Muscle layer of duodenum (tissue), 2 donors: ENCODE measurements at regions not wholly inside any gene's neighbourhood (a gene's known extent, or its start where the extent isn't known, plus 50 kb on each side); places are given as distances from the start of the nearest gene placed in this dataset.

ENCODE experiments used
- H3K27ac ChIP-seq: one replicate; pipeline ENCODE4 v1.7.0; 2013; ENCODE audit warnings: mild to moderate bottlenecking, low read length
- H3K27me3 ChIP-seq: one replicate; pipeline ENCODE4 v1.7.0; 2013; ENCODE audit warnings: low read depth, mild to moderate bottlenecking, control low read depth, low read length
- H3K36me3 ChIP-seq, 2 donors: one replicate each; pipeline ENCODE4 v1.7.0; 2013; ENCODE audit warnings: low read length in 2 of 2, control low read depth in 1 of 2, mild to moderate bottlenecking in 1 of 2; ENCODE audit not compliant: insufficient read depth in 2 of 2, control insufficient read depth in 1 of 2
- H3K4me1 ChIP-seq, 2 donors: one replicate each; pipeline ENCODE4 v1.7.0; 2013; ENCODE audit warnings: low read length in 2 of 2, mild to moderate bottlenecking in 2 of 2, control low read depth in 1 of 2, moderate library complexity in 1 of 2; ENCODE audit not compliant: insufficient read depth in 2 of 2, control insufficient read depth in 1 of 2
- H3K4me3 ChIP-seq, 2 donors: one replicate each; pipeline ENCODE4 v1.7.0; 2013; ENCODE audit warnings: low read length in 2 of 2, low read depth in 1 of 2, mild to moderate bottlenecking in 1 of 2
- H3K9me3 ChIP-seq, 2 donors: one replicate each; pipeline ENCODE4 v1.7.0; 2013; ENCODE audit warnings: low read length in 2 of 2, control low read depth in 1 of 2, mild to moderate bottlenecking in 1 of 2; ENCODE audit not compliant: control insufficient read depth in 1 of 2
- donor health status: healthy.

DNA sequence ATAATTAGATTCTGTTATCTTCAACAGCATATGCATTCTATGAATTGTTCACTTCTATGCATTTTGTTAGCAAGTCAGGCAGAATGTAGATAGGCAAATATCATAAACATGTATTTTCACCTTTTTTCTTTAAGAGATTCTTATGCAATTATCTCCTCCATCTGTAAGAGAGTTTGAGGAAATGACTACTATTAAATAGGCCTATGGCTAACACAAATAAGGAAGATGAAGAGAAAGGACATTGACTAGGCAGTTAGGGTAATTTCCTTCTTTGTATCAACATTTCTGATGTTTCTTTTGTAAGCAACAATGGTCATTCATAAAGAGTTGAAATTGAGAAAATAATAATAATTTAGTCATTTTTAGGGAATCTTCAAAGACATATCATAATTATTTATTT is 145.2 kb upstream of the CDH12 start:
- Histone ChIP-seq H3K27me3 (no peaks in the 10 kb centered on the region), H3K4me3 (no peak overlapping the region)

GRCh38 chr5:22988937-22989336 is 135.8 kb upstream of the CDH12 start:
- Histone ChIP-seq H3K4me1 (no peaks in the 10 kb centered on the region), H3K36me3 (no peaks in the 10 kb centered on the region), H3K9me3 (no peaks in the 10 kb centered on the region), H3K27ac (no peak overlapping the region), H3K4me3 (no peak overlapping the region), H3K27me3 (no peaks in the 10 kb centered on the region)

More for the DNA sequence above, 145.2 kb upstream of the CDH12 start:
- Histone ChIP-seq H3K4me1 (no peaks in the 10 kb centered on the region), H3K27ac (no peak overlapping the region), H3K36me3 (no peaks in the 10 kb centered on the region), H3K9me3 (no peaks in the 10 kb centered on the region)

DNA sequence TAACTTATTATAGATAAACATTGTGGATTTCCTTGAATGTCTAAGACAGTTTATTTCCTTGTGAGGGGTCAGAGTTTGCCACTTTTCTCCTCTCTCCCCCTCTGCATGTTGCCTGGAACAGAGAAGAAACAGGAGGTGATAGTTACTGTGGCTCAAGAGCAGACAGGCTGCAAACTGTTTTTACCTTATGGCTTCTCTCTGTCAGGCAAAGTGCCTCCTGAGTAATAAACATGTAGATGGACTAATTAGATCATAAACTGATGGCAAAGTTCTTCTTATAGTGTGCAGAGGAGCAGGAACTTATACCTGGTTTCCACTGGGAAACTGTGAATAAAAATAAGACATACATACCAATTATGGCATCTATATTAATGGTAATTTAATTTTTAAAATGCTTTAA is 133.1 kb upstream of the CDH12 start:
- Histone ChIP-seq H3K9me3 (no peaks in the 10 kb centered on the region), H3K27ac (no peak overlapping the region), H3K27me3 (no peaks in the 10 kb centered on the region)

GRCh38 chr5:22985446-22985845 is 132.3 kb upstream of the CDH12 start:
- Histone ChIP-seq H3K27ac (no peak overlapping the region), H3K9me3 (no peaks in the 10 kb centered on the region), H3K27me3 (no peaks in the 10 kb centered on the region), H3K4me3 (no peak overlapping the region), H3K4me1 (no peaks in the 10 kb centered on the region), H3K36me3 (no peaks in the 10 kb centered on the region)

More for the DNA sequence above, 133.1 kb upstream of the CDH12 start:
- Histone ChIP-seq H3K36me3 (no peaks in the 10 kb centered on the region), H3K4me1 (no peaks in the 10 kb centered on the region), H3K4me3 (no peak overlapping the region)

DNA sequence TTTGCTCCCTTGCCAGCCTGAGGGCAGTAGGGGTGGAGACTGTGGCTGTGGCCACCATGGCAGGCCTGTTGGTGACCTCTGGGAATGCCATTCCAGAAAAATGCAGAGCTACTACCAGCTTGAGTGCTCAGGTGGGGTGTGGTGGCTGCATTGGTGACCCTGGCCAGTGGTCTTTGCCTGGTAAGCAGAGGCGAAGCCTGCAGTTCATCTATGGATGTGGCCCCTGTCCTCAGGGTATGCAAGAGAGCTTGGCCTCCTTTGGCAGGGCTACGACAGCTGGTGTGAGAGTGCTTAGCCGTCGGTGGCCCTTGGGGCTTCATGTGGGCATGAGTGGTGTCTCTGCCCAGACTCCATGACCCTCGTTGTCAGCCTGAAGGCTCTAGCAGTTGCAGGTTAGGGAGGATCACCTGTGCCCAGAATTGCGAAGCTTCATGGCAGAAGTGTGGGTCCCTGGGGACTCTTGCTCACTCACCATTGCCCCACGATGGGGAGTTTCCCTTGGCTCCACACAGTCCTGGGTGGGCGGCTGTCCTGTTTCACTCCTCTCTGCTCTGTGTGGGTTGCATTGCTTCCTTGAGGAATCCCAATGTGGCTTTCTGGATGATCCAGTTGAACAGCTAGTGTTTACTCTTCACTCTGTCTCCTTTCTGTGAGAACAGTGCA is 117.9 kb upstream of the CDH12 start:
- no peaks in the 10 kb centered on the region for H3K36me3 ChIP-seq
- H3K4me3 ChIP-seq = no peak overlapping the region
- no peak overlapping the region for H3K27ac ChIP-seq
- H3K4me1 ChIP-seq = no peaks in the 10 kb centered on the region
- H3K9me3 ChIP-seq = peaks cover 0 to 9% of the 10 kb centered on the region in 2 donors
- H3K27me3 ChIP-seq = no peaks in the 10 kb centered on the region

GRCh38 chr5:22970491-22970890 is 117.3 kb upstream of the CDH12 start:
- peaks cover 0 to 9% of the 10 kb centered on the region in 2 donors for H3K9me3 ChIP-seq
- no peaks in the 10 kb centered on the region for H3K27me3 ChIP-seq
- no peaks in the 10 kb centered on the region for H3K36me3 ChIP-seq
- no peak overlapping the region for H3K4me3 ChIP-seq
- no peaks in the 10 kb centered on the region for H3K4me1 ChIP-seq
- no peak overlapping the region for H3K27ac ChIP-seq

GRCh38 chr5:22968386-22968785 is 115.2 kb upstream of the CDH12 start:
- no peaks in the 10 kb centered on the region for H3K36me3 ChIP-seq
- H3K27me3 ChIP-seq = no peaks in the 10 kb centered on the region
- H3K4me1 ChIP-seq = no peaks in the 10 kb centered on the region
- H3K4me3 ChIP-seq = no peak overlapping the region
- H3K27ac ChIP-seq = no peak overlapping the region
- H3K9me3 ChIP-seq = peaks cover 0 to 9% of the 10 kb centered on the region in 2 donors

GRCh38 chr5:22965960-22966359 is 112.8 kb upstream of the CDH12 start:
- no peaks in the 10 kb centered on the region for H3K4me1 ChIP-seq
- H3K36me3 ChIP-seq = no peaks in the 10 kb centered on the region
- H3K27ac ChIP-seq = no peak overlapping the region
- peaks cover 0 to 9% of the 10 kb centered on the region in 2 donors for H3K9me3 ChIP-seq
- no peak overlapping the region for H3K4me3 ChIP-seq
- H3K27me3 ChIP-seq = no peaks in the 10 kb centered on the region

GRCh38 chr5:22964632-22965031 is 111.5 kb upstream of the CDH12 start:
- Histone ChIP-seq H3K27me3 (no peaks in the 10 kb centered on the region), H3K9me3 (peaks cover 0 to 9% of the 10 kb centered on the region in 2 donors), H3K27ac (no peak overlapping the region), H3K4me3 (no peak overlapping the region), H3K36me3 (no peaks in the 10 kb centered on the region), H3K4me1 (no peaks in the 10 kb centered on the region)

DNA sequence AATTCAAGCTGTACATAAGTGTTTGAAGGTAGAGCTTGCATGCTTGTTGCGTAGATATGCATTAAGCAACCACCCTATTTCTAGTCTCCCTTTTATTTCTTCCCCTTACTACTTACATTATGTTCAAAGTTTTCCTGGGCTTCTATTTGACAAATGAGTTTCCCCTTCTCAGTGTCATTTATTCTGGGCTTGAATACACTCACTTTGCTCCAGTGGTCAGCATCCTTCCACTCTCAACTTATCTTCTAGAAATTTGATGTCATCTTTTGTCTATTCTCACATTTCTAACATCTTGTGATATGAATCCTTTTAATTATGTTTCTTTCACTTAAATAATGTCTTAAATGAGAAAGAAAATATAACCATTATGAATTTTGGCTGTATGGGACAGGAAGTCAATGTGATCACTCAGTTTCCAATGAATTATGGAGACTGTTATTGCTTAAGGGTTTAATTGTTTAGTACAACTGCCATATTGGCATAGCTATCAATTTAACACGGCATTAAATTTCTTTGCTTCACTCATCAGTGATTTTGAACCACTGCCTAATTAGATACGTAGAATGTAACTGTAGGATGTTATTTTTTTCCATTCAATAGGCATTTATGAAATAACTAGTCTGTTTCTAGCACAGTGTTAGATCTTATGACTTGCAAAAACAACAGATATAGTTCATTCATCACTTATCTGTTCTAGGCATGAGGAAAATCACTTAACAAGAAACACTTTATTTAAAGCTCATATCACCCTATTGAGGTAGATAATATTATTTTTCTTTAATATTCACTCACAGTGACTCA is 105.5 kb upstream of the CDH12 start:
- H3K27ac ChIP-seq = no peak overlapping the region
- no peak overlapping the region for H3K4me3 ChIP-seq
- no peaks in the 10 kb centered on the region for H3K36me3 ChIP-seq
- no peaks in the 10 kb centered on the region for H3K9me3 ChIP-seq
- H3K27me3 ChIP-seq = no peaks in the 10 kb centered on the region
- no peaks in the 10 kb centered on the region for H3K4me1 ChIP-seq

- Histone ChIP-seq H3K9me3 (peaks cover 0 to 2% of the 10 kb centered on the region in 2 donors), H3K4me1 (no peaks in the 10 kb centered on the region), H3K36me3 (no peaks in the 10 kb centered on the region), H3K4me3 (no peak overlapping the region), H3K27ac (no peak overlapping the region), H3K27me3 (no peaks in the 10 kb centered on the region)
Observed at GRCh38 chr5:22947921-22948320, 94.8 kb upstream of the CDH12 start.
